SK-N-SH treated with all-trans-retinoic acid at 6 μM for 48 hours (cell line): ENCODE measurements at regions not wholly inside any gene's neighbourhood (a gene's known extent, or its start where the extent isn't known, plus 50 kb on each side); places are given as distances from the start of the nearest gene placed in this dataset.

Experiments used
- ATAC-seq: fragments of 200-7000 bp; cut with Tn5 transposase; 3 replicates; pipeline ENCODE4 v1.9.1; 2020; ENCODE audit warnings: mild to moderate bottlenecking, moderate library complexity
- BACH2 ChIP-seq: fragments of 250-450 bp; sonication (Bioruptor Pico); IDR thresholded peaks from 2 replicates; pipeline ENCODE4 v1.9.0; 2021; ENCODE audit warnings: mild to moderate bottlenecking, borderline replicate concordance
- CSDC2 ChIP-seq: fragments of 250-450 bp; sonication (Bioruptor Pico); IDR thresholded peaks from 2 replicates; pipeline ENCODE4 v1.5.0; 2020; ENCODE audit warnings: mild to moderate bottlenecking, moderate library complexity
- ESRRG ChIP-seq: fragments of 250-450 bp; sonication (Bioruptor Pico); IDR thresholded peaks from 2 replicates; pipeline ENCODE4 v1.6.1; 2021; ENCODE audit warnings: mild to moderate bottlenecking
- GLIS3 ChIP-seq: fragments of 250-450 bp; sonication (Bioruptor Pico); IDR thresholded peaks from 2 replicates; pipeline ENCODE4 v1.5.0; 2020; ENCODE audit warnings: mild to moderate bottlenecking, moderate library complexity
- ISL1 ChIP-seq: fragments of 250-450 bp; sonication (Bioruptor Pico); IDR thresholded peaks from 2 replicates; pipeline ENCODE4 v2.1.2; 2022; ENCODE audit warnings: mild to moderate bottlenecking, moderate library complexity
- OSR1 ChIP-seq: fragments of 250-450 bp; sonication (Bioruptor Pico); IDR thresholded peaks from 2 replicates; pipeline ENCODE4 v1.8.0; 2022; ENCODE audit warnings: moderate library complexity, mild to moderate bottlenecking, inconsistent platforms
- PPARA ChIP-seq: fragments of 250-450 bp; sonication (Bioruptor Pico); IDR thresholded peaks from 2 replicates; pipeline ENCODE4 v1.5.0; 2020; ENCODE audit warnings: mild to moderate bottlenecking, borderline replicate concordance
- RARB ChIP-seq: fragments of 250-450 bp; sonication (Bioruptor Pico); IDR thresholded peaks from 2 replicates; pipeline ENCODE4 v1.8.0; 2021; ENCODE audit warnings: mild to moderate bottlenecking, moderate library complexity
- TCF4 ChIP-seq: fragments of 250-450 bp; sonication (Bioruptor Pico); IDR thresholded peaks from 2 replicates; pipeline ENCODE4 v1.8.0; 2021; ENCODE audit warnings: mild to moderate bottlenecking, moderate library complexity, borderline replicate concordance
- ZC3H10 ChIP-seq: fragments of 250-450 bp; sonication (Bioruptor Pico); IDR thresholded peaks from 2 replicates; pipeline ENCODE4 v1.5.1; 2021; ENCODE audit warnings: mild to moderate bottlenecking, moderate library complexity
- ZFP3 ChIP-seq: fragments of 250-450 bp; sonication (Bioruptor Pico); IDR thresholded peaks from 2 replicates; pipeline ENCODE4 v1.5.0; 2020; ENCODE audit warnings: mild to moderate bottlenecking, moderate library complexity
- ZNF70 ChIP-seq: fragments of 450-650 bp; formaldehyde crosslinking; IDR thresholded peaks from 2 replicates; pipeline ENCODE4 v1.5.0; 2020; ENCODE audit warnings: mild to moderate bottlenecking, moderate library complexity
- ZNF8 ChIP-seq: fragments of 450-650 bp; formaldehyde crosslinking; IDR thresholded peaks from 2 replicates; pipeline ENCODE4 v1.5.0; 2020; ENCODE audit warnings: mild to moderate bottlenecking, moderate library complexity
- TF ChIP-seq, protein P1 (sequence below): fragments of 250-450 bp; sonication (Bioruptor Pico); IDR thresholded peaks from 2 replicates; pipeline ENCODE4 v1.5.1; 2021; ENCODE audit warnings: mild to moderate bottlenecking, moderate library complexity
- TF ChIP-seq, protein P2 (sequence below): fragments of 250-450 bp; sonication (Bioruptor Pico); IDR thresholded peaks from 2 replicates; pipeline ENCODE4 v1.5.1; 2020; ENCODE audit warnings: low read depth, mild to moderate bottlenecking, moderate library complexity
- TF ChIP-seq, protein P3 (sequence below): fragments of 250-450 bp; sonication (Bioruptor Pico); IDR thresholded peaks from 2 replicates; pipeline ENCODE4 v1.8.0; 2020; ENCODE audit warnings: mild to moderate bottlenecking, moderate library complexity, borderline replicate concordance
- TF ChIP-seq, protein P4 (sequence below): fragments of 250-450 bp; sonication (Bioruptor Pico); IDR thresholded peaks from 2 replicates; pipeline ENCODE4 v1.8.0; 2021; ENCODE audit warnings: low read depth, mild to moderate bottlenecking, moderate library complexity, borderline replicate concordance
- TF ChIP-seq, protein P5 (sequence below): fragments of 250-450 bp; sonication (Bioruptor Pico); IDR thresholded peaks from 2 replicates; pipeline ENCODE4 v1.5.0; 2020; ENCODE audit warnings: mild to moderate bottlenecking, moderate library complexity

DNA sequence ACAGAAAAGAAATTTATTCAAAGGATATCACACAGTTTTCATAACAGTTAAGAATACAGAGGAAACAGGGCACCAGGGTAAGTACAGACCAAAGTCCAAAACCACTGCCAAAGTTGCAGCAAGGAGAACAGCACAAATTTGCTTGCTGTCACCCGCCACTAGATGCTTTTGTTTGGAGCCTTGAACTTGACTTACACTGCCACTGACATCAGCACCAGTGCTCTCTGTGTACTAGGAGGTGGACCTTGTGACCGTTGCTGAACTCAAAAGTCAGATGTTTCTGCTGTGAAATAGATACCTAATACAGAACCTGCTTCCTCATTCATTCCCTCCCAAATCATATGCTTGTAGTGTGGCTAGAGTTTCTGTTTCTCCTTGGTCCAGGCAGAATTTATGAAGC lies 578.3 kb upstream of the TMEFF2 start (continued):
- TF ChIP-seq, protein P1, sequence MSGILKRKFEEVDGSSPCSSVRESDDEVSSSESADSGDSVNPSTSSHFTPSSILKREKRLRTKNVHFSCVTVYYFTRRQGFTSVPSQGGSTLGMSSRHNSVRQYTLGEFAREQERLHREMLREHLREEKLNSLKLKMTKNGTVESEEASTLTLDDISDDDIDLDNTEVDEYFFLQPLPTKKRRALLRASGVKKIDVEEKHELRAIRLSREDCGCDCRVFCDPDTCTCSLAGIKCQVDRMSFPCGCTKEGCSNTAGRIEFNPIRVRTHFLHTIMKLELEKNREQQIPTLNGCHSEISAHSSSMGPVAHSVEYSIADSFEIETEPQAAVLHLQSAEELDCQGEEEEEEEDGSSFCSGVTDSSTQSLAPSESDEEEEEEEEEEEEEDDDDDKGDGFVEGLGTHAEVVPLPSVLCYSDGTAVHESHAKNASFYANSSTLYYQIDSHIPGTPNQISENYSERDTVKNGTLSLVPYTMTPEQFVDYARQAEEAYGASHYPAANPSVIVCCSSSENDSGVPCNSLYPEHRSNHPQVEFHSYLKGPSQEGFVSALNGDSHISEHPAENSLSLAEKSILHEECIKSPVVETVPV (CRISPR knock-in tag) = no peak
- TF ChIP-seq BACH2 (CRISPR knock-in tag) (no peak), PPARA (CRISPR knock-in tag) (no peak), GLIS3 (CRISPR knock-in tag) (no peak), ZC3H10 (CRISPR knock-in tag) (no peak), ISL1 (no peak), CSDC2 (CRISPR knock-in tag) (no peak), ZNF8 (CRISPR knock-in tag) (no peak), ESRRG (no peak), ZFP3 (CRISPR knock-in tag) (no peak)
- TF ChIP-seq, protein P2, sequence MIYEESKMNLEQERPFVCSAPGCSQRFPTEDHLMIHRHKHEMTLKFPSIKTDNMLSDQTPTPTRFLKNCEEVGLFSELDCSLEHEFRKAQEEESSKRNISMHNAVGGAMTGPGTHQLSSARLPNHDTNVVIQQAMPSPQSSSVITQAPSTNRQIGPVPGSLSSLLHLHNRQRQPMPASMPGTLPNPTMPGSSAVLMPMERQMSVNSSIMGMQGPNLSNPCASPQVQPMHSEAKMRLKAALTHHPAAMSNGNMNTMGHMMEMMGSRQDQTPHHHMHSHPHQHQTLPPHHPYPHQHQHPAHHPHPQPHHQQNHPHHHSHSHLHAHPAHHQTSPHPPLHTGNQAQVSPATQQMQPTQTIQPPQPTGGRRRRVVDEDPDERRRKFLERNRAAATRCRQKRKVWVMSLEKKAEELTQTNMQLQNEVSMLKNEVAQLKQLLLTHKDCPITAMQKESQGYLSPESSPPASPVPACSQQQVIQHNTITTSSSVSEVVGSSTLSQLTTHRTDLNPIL (CRISPR knock-in tag) = no peak
- TF ChIP-seq, protein P3, sequence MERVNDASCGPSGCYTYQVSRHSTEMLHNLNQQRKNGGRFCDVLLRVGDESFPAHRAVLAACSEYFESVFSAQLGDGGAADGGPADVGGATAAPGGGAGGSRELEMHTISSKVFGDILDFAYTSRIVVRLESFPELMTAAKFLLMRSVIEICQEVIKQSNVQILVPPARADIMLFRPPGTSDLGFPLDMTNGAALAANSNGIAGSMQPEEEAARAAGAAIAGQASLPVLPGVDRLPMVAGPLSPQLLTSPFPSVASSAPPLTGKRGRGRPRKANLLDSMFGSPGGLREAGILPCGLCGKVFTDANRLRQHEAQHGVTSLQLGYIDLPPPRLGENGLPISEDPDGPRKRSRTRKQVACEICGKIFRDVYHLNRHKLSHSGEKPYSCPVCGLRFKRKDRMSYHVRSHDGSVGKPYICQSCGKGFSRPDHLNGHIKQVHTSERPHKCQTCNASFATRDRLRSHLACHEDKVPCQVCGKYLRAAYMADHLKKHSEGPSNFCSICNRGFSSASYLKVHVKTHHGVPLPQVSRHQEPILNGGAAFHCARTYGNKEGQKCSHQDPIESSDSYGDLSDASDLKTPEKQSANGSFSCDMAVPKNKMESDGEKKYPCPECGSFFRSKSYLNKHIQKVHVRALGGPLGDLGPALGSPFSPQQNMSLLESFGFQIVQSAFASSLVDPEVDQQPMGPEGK (CRISPR knock-in tag) = no peak

DNA sequence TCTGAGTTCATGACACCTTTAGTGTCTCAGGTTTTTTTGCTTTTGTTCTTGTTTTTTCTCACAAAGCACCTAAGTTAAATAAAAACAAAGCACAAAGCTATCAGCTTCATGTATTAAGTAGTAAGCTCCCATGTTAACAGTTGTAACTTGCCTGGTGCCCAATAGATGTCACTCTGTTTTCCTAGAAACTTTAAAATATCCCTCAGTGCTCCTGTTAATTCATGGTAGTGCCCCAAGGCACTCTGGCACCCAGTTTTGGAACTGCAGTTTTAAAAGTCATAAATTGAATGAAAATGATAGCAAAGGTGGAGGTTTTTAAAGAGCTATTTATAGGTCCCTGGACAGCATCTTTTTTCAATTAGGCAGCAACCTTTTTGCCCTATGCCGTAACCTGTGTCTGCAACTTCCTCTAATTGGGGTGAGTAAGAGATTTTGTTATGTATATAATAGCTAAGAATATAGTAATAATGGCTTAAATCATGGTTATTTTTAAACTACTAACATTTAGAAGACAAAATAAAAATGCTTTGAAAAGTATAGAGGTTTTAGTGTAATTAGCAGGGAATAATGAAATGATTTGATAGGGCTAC lies 555.0 kb upstream of the TMEFF2 start:
- peak; percentile 95 for ATAC-seq
- no peak for TF ChIP-seq GLIS3 (CRISPR knock-in tag)
- no peak for TF ChIP-seq BACH2 (CRISPR knock-in tag)
- TF ChIP-seq OSR1 (CRISPR knock-in tag) = no peak
- TF ChIP-seq, protein P3 (CRISPR knock-in tag) = no peak
- TF ChIP-seq ZNF70 (CRISPR knock-in tag) = no peak

DNA sequence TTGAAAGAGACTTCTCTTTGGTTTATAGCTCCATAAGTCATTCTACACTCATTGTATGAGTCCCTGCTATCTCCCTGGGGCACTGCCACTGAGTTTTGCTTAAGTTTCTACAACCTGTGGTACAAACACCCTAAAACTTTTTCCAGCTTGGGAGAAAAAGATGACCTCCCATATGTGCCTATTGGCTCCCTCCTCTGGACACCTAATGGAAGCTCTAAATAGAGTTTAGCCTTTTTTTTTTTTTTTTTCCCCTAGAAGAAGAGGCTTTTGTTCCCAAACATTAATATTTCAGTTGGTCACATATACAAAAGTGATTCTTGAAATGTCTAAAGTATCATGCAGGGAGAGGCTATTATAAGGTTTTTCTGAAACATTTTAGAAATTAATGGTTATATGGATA lies 547.2 kb upstream of the TMEFF2 start:
- TF ChIP-seq ESRRG = no peak
- TF ChIP-seq RARB (CRISPR knock-in tag) = no peak
- TF ChIP-seq, protein P1 (CRISPR knock-in tag) = no peak
- TF ChIP-seq, protein P4, sequence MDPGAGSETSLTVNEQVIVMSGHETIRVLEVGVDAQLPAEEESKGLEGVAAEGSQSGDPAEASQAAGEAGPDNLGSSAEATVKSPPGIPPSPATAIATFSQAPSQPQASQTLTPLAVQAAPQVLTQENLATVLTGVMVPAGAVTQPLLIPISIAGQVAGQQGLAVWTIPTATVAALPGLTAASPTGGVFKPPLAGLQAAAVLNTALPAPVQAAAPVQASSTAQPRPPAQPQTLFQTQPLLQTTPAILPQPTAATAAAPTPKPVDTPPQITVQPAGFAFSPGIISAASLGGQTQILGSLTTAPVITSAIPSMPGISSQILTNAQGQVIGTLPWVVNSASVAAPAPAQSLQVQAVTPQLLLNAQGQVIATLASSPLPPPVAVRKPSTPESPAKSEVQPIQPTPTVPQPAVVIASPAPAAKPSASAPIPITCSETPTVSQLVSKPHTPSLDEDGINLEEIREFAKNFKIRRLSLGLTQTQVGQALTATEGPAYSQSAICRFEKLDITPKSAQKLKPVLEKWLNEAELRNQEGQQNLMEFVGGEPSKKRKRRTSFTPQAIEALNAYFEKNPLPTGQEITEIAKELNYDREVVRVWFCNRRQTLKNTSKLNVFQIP (CRISPR knock-in tag) = no peak
- no peak for TF ChIP-seq PPARA (CRISPR knock-in tag)
- no peak for TF ChIP-seq CSDC2 (CRISPR knock-in tag)
- no peak for TF ChIP-seq ZNF70 (CRISPR knock-in tag)
- no peak for TF ChIP-seq TCF4
- TF ChIP-seq, protein P2 (CRISPR knock-in tag) = no peak
- no peak for TF ChIP-seq ZNF8 (CRISPR knock-in tag)
- TF ChIP-seq, protein P5, sequence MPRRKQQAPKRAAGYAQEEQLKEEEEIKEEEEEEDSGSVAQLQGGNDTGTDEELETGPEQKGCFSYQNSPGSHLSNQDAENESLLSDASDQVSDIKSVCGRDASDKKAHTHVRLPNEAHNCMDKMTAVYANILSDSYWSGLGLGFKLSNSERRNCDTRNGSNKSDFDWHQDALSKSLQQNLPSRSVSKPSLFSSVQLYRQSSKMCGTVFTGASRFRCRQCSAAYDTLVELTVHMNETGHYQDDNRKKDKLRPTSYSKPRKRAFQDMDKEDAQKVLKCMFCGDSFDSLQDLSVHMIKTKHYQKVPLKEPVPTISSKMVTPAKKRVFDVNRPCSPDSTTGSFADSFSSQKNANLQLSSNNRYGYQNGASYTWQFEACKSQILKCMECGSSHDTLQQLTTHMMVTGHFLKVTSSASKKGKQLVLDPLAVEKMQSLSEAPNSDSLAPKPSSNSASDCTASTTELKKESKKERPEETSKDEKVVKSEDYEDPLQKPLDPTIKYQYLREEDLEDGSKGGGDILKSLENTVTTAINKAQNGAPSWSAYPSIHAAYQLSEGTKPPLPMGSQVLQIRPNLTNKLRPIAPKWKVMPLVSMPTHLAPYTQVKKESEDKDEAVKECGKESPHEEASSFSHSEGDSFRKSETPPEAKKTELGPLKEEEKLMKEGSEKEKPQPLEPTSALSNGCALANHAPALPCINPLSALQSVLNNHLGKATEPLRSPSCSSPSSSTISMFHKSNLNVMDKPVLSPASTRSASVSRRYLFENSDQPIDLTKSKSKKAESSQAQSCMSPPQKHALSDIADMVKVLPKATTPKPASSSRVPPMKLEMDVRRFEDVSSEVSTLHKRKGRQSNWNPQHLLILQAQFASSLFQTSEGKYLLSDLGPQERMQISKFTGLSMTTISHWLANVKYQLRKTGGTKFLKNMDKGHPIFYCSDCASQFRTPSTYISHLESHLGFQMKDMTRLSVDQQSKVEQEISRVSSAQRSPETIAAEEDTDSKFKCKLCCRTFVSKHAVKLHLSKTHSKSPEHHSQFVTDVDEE (CRISPR knock-in tag) = no peak
- ATAC-seq = no peak; the same call in 2 of the 3 replicates
